ENCODE measurements at regions not wholly inside any gene's neighbourhood (a gene's known extent, or its start where the extent isn't known, plus 50 kb on each side); places are given as distances from the start of the nearest gene placed in this dataset.

- no peak for TF ChIP-seq CTCF (IDR thresholded peaks at IDR 0.05)
- TF ChIP-seq HMGA2 (CRISPR knock-in tag; IDR thresholded peaks at IDR 0.05), result no peak
Observed at GRCh38 chr3:186421946-186422345, 59.9 kb upstream of the DGKG start.

Measured in WTC11 (cell line).